Ovary (tissue), 3 donors: ENCODE measurements at regions not wholly inside any gene's neighbourhood (a gene's known extent, or its start where the extent isn't known, plus 50 kb on each side); places are given as distances from the start of the nearest gene placed in this dataset.

Experiments
- CTCF ChIP-seq, 3 donors: fragments of 450-650 bp in 2 of 3; fragments of 200-600 bp in 1 of 3; IDR thresholded peaks; one replicate each; pipeline versions ENCODE4 v1.5.1 to v1.8.0; 2016 to 2022; ENCODE audit warnings: antibody characterized with exemption in 3 of 3, mild to moderate bottlenecking in 1 of 3
- EP300 ChIP-seq: sonication (generic); formaldehyde crosslinking; IDR thresholded peaks from one replicate; pipeline ENCODE4 v1.6.1; 2017; ENCODE audit warnings: antibody characterized with exemption
- POLR2A ChIP-seq: fragments of 450-650 bp; IDR thresholded peaks from one replicate; pipeline ENCODE4 v1.6.1; 2017; ENCODE audit warnings: antibody characterized with exemption, mild to moderate bottlenecking, moderate library complexity
- donor health status: DM: no; HTN: no; CAD: no.

GRCh38 chr22:22141771-22142591, 102.6 kb upstream of the VPREB1 start:
- TF ChIP-seq EP300 (no peak), CTCF (IDR thresholded peaks at IDR 0.05) (no peak), POLR2A (no peak)
